ENCODE measurements at regions not wholly inside any gene's neighbourhood (a gene's known extent, or its start where the extent isn't known, plus 50 kb on each side); places are given as distances from the start of the nearest gene placed in this dataset.

DNA sequence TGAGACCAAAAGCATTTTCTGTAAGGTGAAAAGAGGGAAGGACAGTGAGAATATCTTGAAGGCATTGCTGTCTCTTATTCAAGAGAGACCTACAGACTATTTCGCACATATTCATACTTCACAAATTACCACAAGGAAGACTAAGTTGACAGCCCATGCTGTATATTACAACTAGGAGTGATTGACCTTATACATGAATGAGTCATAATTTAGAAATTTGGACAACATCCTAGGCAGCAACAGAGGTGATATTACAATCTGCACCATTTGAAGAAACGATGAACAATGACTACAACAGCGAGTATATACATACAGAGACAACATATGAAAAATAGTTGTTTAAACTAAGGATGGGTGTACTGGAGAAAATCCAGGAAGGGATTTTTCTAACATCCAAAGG, 971.7 kb downstream of the CDH11 start:
- TF ChIP-seq CTCF (IDR thresholded peaks at IDR 0.05; ENCODE audit: poor library complexity, severe bottlenecking) (no peak), EP300 (conservative IDR thresholded peaks at IDR 0.05; ENCODE audit: poor library complexity, severe bottlenecking) (no peak), SMC3 (conservative IDR thresholded peaks at IDR 0.05; ENCODE audit: poor library complexity) (no peak)
- TF ChIP-seq, protein P1, sequence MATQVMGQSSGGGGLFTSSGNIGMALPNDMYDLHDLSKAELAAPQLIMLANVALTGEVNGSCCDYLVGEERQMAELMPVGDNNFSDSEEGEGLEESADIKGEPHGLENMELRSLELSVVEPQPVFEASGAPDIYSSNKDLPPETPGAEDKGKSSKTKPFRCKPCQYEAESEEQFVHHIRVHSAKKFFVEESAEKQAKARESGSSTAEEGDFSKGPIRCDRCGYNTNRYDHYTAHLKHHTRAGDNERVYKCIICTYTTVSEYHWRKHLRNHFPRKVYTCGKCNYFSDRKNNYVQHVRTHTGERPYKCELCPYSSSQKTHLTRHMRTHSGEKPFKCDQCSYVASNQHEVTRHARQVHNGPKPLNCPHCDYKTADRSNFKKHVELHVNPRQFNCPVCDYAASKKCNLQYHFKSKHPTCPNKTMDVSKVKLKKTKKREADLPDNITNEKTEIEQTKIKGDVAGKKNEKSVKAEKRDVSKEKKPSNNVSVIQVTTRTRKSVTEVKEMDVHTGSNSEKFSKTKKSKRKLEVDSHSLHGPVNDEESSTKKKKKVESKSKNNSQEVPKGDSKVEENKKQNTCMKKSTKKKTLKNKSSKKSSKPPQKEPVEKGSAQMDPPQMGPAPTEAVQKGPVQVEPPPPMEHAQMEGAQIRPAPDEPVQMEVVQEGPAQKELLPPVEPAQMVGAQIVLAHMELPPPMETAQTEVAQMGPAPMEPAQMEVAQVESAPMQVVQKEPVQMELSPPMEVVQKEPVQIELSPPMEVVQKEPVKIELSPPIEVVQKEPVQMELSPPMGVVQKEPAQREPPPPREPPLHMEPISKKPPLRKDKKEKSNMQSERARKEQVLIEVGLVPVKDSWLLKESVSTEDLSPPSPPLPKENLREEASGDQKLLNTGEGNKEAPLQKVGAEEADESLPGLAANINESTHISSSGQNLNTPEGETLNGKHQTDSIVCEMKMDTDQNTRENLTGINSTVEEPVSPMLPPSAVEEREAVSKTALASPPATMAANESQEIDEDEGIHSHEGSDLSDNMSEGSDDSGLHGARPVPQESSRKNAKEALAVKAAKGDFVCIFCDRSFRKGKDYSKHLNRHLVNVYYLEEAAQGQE (IDR thresholded peaks at IDR 0.05; ENCODE audit: borderline replicate concordance) = no peak
